ENCODE measurements at regions not wholly inside any gene's neighbourhood (a gene's known extent, or its start where the extent isn't known, plus 50 kb on each side); places are given as distances from the start of the nearest gene placed in this dataset.

DNA sequence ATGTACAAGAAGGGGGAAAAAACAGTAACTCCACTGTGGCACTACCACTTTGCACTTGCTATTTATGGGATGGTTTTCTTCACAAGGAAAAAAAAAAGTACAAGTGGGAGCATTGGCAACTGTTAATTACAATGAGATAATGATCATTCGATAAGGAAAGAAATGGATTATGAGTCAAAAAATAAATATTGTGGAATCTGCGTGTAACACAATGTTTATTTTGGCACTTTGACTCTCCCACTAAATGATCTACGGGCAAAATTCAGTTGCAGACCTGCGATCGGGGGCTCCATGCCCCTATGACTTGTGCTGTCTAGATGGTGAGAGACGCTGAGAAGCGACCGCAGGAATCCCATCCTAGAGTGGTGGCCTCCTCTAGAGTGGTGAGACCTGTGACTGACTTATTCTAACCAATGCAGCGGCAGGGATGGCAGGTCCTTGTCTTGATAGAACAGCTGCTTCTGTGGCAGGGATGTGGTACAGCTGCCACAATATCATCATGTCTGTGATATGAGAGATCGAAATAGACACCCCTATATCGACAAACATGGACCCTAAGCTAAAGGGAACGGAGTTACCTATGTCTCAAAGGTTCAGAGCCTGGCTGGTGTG lies 345.0 kb upstream of the KLF6 start:
- FAIRE-seq (no peak), DNase-seq (ENCODE audit: low spot score) (no peak)

DNA sequence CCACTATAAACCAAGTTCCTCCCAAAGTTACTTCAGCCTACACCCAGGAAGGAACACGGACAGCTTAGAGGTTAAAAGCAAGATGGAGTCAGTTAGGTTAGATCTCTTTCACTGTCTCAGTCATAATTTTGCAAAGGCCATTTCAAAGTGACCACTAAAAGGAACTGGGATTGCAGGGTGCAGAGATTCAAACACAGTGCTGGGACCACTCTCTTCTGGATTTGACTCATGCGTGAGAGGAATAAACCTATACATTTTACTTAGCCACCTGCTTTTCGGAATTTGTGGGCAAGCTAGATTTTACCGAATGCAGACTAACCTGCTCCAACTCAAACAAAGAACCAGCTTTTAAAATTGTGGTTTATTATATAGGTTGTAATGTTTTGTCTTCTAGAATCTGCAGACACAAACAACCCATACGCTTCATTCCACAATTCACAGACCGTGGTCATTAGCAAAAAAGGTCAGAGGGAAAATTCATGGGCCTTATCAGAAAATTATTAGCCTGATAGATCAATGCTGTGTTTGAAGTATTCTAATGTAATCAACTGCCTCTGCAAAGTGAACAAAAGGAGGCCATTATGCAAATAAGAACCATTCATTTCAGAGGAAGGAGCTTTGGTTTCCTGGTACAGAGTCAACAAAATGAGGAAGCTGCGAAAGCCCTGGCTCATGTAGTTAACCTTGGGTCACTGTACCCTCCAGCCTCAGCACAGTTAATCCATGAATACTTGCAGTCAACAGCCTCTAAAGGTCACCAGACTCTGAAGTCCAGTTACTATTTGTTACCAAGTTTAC lies 342.7 kb upstream of the KLF6 start:
- no peak for DNase-seq (ENCODE audit: low spot score)
- no peak for FAIRE-seq

DNA sequence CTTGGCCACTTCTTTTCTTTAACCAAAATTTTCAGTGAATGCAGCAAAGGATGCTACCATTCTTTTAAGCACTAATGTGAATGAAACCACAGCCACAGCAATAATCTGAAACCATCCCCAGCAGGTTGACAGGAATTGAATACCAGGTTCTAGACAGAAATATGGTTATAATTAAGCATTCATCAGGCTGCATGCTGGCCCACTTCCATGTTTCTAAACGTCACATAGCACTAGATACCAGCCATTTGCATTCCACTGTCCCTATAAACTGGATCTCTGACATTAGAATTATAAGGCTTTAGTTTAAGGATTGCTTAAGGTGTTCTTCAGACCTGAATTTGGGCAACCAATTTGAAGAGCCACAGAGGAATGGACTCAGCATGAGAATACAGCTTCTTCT lies 340.8 kb upstream of the KLF6 start:
- FAIRE-seq (no peak), DNase-seq (ENCODE audit: low spot score) (no peak)

DNA sequence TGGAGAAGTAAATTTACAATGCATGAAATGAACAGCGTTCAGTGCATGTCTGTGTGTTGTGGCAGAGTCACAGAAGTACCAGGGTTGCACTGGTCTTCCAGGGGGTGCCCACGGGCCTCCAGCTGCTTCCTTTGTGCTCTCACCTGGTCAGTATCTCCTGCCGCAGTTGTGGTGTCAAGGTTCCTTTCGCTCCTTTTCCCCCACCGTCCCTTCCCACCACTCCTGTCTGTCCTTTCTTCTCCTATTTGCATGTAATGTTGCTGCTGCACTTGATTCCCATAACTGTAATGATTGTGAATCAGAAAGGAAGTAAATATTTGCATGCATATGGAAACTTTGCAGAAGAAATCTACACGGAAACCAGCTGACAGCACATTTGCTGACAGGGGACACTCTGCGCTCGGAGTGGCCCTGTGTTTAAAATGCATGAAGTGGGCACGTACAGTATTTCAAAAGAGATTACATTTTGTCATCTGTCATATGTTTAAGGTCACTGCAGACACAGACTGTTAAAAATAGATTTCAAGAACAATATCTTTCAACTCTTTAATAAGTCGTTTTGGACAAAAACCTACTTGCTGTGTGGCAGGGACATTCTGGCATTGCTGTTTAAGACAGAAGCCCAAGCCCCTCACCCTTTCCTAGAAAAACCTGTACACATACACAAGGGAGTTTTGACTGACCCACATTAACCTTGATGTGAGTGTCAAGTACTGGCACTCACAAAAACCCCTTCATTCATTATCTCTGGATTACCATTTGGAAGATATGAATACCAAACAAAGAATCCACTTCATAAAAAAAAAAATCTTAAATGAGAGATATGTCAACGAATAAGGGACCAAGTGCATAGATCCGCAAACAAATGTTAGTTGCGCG lies 336.7 kb upstream of the KLF6 start:
- FAIRE-seq (no peak), DNase-seq (ENCODE audit: low spot score) (no peak)

DNA sequence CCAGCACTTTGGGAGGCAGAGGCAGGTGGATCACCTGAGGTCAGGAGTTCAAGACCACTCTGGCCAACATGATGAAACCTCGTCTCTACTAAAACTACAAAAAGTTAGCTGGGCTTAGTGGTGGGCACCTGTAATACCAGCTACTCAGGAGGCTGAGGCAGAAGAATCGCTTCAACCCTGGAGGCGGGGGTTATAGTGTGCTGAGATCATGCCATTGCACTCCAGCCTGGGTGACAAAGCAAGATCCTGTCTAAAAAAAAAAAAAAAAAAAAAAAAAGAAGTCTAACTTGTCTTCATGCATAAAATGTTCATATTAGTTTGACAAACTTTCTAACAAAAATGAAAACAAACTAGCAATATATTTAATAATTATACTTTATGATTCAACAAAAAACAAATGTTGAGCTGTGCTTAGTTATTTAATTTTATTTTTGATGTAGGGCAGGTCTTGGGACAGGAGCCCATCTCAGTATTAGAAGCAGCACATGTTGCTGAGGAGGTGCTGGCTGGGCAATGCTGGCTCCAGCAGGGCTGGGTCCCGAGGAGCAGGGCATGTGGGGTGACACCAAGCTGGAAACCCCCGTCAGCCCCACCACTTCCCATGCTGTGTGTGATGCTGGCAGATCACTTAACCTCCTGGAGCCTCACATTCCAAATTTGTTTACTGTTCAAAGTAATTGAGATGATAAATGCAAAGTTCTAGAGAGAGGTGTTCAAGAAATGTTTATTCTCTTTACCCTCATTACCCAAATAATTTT lies 335.3 kb upstream of the KLF6 start:
- DNase-seq (ENCODE audit: low spot score) (no peak), FAIRE-seq (no peak)

DNA sequence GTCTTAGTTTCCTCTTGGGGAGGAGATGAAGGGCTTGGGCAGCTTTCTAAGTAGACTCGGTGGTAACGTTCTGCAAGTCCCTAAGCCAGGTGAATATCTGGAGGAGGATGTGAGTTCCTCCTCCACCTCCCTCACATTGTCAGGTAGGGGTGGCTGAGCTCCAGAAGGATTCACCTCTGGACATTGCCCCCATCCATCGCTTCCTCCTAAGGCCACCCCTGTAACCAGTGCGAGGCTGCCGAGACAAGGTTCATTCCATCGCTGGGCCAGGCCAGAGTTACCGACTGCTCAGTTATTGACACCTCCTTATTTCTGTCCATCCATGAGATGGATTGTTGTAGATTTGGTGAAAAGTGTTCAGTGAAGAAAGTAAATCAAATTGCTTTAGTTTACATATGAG lies 334.1 kb upstream of the KLF6 start:
- DNase-seq (ENCODE audit: low spot score) (no peak), FAIRE-seq (no peak)

DNA sequence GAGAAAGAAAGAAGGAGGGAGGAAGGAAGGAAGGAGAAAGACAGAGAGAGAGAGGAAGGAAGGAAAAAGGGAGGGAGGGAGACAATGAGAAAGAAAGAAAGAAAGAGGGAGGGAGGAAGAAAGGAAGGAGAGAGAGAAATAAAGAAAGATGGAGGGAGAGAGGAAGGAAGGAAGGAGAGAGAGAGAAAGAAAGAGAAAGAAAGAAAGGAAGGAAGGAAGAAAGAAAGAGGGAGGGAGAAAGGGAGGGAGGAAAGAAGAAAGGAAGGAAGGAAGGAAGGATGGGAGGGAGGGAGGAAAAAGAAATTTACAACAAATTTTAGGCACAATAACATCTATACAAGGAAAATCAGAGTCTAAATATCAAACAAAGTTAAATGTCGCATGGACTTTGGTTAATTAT lies 332.6 kb upstream of the KLF6 start:
- FAIRE-seq = no peak
- DNase-seq (ENCODE audit: low spot score) = no peak

DNA sequence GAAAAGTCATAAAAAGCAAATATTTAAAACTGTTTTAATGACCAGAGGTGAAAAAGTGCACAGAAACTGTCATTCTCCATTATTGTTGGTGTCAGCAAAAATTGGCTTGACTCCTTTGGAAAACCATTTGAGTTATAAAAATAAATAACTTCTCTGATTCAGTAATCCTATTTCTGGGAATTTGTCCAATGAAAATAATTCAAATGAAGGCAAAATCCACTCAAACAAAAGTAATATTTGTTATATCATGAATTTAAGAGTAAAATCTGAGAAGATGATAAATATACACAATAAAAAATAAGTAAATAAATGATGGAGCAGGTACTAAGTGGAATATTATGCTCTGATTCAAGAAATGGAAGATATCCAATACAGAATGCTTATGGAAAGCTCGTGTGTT lies 326.6 kb upstream of the KLF6 start:
- FAIRE-seq = no peak

DNA sequence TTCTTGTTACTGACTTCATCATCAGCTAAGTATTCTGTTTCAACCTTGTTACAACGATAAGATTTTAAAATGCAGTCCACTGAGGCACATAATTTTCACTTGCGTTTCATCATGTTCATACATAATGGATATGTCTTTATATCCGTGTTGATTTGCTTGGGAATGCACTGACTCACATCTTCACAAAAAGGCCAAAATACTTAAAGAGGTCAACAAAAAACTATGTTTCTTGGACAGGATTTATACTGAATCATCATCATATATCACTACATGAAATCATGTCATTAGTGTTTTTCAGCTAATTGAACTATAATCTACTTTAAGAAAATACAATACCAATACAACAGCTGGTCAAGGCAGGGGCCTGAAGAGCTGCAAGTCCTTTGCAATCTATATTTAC lies 324.5 kb upstream of the KLF6 start:
- DNase-seq (ENCODE audit: low spot score) (no peak), FAIRE-seq (no peak)

More for the DNA sequence above, 326.6 kb upstream of the KLF6 start:
- no peak for DNase-seq (ENCODE audit: low spot score)

DNA sequence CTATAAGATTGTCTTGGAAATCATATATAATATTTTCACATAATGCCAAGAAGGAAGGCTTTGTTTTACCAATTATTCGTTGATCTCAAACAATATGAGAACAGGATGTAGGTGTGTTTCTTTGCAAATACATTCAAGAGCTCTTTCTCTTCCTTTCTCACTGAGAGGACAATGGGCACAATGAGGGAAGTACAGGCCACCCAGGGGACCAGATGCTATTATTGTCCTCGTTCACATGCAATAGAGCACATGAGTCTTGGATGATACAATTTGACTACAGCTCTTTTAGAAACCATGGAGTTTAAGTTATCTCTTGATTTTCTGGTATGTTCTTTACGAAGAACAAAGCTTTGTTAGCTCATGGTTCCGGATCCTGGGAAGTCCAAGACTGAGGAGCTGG lies 323.7 kb upstream of the KLF6 start:
- no peak for DNase-seq (ENCODE audit: low spot score)
- FAIRE-seq = no peak

DNA sequence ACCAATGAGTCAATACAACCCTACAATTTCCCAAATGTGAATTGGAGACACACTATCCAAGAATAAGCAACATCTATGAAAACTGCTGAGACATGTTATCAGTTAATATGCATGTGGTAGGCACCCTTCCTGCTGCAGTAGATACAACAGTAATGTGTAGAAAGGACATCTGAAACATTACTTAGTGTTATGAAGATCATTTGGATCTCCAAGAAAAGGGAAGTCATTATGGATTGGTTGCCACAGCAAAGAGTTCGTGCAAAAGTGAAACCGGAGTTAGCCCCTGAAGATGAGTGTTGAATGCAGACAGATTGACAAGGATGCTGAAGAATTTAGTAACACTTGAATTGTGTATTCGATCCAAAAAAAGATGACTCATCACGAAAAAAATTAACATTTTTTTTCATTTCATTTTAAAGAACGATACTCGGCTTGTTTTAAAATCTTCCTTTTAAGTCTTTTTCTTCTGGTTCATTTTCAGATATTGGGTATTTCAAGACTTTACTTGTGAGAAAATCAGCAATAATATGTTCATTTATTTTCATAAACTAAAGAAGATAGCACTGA lies 322.4 kb upstream of the KLF6 start:
- FAIRE-seq = no peak
- DNase-seq (ENCODE audit: low spot score) = no peak

DNA sequence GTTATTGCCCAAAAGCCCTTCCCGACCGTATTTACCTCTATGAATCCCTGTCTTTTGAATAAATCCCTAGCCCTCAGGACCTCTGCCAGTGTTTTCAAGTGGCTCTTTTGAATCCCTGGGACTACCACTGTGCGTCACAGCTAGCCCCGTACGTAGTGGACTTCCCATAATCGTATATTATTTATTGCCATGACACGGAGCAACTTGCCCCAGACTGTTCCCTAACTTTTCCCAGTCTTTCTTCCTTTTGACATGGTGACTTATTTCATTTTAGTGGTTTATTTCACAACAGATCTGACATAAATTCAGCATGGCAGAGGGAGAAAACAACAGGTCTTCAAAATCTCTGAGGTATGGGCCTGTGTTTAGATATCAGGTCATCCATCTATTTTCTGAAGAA lies 318.6 kb upstream of the KLF6 start:
- DNase-seq (ENCODE audit: low spot score) = no peak
- FAIRE-seq = no peak

DNA sequence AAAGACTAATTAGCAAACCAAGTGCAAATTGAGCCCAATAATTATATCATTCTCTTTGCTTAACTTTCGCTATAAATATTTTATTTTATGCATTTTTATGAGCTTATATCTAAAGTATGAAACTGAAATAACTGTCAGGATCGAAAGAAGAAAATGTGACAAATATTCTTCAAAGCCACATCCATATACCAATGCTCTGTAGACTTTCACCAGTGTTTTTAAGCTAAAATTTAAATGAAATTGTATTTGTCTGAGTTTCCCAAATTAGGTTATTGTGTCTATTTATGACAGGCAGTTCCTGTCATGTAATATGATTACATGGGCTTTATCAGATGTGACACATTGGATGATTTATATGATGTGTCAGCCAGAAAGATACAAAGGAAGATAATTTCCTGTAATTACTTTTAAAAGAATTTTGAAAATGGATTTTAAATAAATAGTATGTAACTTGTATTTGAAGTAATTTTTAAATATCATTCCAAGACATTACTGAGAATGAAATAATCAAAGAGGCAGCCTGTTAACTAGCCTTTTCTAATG lies 317.9 kb upstream of the KLF6 start:
- FAIRE-seq (no peak), DNase-seq (ENCODE audit: low spot score) (no peak)

DNA sequence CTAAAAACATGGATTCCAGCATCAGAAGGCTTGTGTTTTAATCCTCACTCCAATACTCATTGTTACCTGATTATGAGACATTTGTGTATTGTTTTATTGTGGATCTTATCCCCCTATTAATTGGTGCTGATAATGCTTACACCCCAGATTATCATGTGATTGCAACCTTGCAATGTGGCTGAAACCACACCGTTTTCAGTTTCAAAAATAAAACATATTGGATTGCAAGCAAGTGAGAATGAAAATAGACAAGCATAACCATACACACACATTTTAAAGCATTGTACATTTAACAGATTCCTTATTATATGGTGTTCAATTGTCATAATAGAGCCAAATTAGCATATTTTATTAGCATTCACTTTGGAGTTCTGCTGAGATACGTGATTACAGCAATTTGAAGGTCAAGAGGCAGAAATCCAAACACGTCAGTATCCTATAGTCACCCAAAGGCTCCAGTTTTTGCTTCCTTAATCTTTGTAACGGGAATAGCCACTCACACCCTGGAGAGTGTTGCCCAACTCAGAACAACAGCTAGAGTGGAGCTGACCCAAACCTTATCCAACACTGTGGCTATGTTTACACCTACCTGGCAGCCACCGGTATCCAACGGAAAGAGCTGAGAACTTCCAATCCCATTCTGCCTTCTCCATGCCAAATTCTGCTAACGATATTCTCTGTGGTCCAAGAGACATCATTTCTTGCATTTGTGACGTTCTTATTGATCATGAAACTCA lies 317.1 kb upstream of the KLF6 start:
- FAIRE-seq = no peak
- no peak for DNase-seq (ENCODE audit: low spot score)

DNA sequence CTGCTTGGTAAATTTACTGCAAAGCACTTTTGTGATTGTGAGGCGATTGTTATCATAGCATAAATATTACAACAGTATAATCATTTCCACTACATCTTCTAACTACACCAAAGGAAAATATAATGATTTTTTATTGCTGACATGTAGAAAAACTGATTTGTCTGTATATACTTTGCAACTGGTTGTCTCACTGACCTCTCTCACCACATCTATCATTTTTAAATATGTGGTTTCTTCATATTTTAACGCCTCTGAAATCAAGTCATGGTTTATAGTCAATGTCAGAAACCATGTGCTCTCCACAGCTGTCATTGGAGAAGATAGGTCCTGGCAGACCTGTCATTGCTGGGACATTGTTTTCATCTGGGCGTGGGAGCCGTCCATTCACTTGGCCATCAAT lies 315.4 kb upstream of the KLF6 start:
- DNase-seq (ENCODE audit: low spot score) = no peak
- no peak for FAIRE-seq

DNA sequence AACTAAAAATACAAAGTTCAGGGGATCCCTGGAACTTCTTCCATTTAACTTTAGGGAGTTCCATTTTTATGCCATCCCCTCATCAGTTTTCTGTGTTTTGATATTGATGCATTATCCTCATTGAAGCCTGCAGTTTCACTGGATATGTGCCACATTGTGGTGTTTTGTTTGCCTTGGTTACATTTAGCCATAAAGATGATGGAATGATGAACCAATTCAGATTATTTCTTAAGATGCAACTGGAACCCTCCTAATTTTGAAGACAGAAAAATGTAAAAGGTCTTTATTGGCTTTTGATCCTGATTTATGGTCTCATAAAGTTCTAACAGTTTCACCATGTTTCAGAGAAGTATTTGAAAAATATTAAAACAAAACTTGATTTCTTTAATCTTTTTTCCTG lies 314.2 kb upstream of the KLF6 start:
- FAIRE-seq = no peak
- no peak for DNase-seq (ENCODE audit: low spot score)

DNA sequence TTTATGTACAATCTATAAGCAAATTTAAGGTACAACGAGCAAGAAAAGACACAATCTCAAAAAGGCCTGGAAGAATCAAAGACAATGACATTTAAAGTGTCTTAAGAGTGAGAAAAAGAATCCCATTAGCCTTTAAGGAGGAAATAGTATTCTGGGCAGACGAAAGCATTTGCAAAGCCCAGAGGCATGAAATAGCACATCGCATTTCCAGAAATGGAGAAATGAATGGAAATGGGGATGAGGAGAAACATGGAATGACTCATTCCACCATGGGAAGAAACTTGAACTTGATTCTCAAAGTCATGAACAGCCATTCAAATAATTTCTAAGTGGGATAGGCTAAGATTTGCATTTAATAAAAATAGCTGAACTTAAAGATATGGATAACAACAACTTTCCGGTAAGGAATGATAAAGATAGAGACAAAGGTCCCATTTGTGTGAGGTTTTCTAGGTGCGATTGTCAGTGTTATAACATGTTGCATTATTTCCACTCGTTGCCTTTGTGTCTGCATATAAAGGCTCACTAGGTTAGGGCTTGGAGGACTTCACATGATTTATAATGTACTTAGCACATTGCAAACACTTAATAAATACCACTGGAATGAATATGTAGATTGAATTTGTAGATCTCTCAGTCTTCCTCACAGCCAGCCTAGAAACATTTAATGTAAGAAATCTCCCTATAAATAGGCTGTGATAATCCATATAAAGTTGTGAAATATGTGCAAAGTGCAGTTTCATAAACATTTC lies 310.3 kb upstream of the KLF6 start:
- FAIRE-seq = no peak
- DNase-seq (ENCODE audit: low spot score) = no peak

DNA sequence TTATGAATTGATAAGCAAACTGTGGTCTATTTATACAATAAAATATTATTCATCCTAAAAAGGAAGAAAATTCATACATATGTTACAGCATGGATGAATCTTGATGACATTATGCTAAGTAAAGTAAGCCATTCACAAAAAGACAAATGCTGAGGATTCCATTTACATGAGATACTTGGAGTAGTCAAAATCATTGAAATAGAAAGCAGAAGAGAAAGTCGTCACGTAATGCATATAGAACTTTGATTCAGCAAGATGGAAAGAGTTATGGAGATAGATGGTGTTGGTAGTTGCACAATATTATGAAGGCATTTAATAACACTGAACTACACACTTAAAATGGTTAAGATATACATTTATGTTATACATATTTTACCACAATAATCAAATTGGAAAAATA lies 309.7 kb upstream of the KLF6 start:
- DNase-seq (ENCODE audit: low spot score) (no peak), FAIRE-seq (no peak)

DNA sequence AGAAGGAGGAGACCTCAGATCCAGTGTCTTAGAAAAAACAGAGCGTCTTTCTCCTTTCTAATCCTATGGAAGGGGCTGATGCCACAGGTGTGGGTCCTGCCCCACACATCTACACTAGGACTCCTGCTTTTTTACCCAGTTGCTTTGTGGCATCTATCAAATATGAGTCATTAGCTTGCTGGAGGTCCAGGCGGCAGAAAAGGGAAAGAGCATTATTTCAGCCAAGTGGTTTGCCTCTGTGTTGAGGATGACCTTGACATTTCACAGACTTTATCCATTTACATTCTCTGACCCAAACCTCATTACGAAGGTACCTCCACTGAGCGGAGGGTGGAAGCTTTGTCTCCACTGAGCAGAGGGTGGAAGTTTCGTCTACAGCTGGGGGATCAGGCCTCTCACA lies 308.4 kb upstream of the KLF6 start:
- no peak for DNase-seq (ENCODE audit: low spot score)
- no peak for FAIRE-seq
